ENCODE measurements at regions not wholly inside any gene's neighbourhood (a gene's known extent, or its start where the extent isn't known, plus 50 kb on each side); places are given as distances from the start of the nearest gene placed in this dataset.
"Not testable (repeated sequence)": the region's sequence is repeated elsewhere in the genome, so short reads cannot be mapped to it uniquely, and the experiment has no call there.

DNA sequence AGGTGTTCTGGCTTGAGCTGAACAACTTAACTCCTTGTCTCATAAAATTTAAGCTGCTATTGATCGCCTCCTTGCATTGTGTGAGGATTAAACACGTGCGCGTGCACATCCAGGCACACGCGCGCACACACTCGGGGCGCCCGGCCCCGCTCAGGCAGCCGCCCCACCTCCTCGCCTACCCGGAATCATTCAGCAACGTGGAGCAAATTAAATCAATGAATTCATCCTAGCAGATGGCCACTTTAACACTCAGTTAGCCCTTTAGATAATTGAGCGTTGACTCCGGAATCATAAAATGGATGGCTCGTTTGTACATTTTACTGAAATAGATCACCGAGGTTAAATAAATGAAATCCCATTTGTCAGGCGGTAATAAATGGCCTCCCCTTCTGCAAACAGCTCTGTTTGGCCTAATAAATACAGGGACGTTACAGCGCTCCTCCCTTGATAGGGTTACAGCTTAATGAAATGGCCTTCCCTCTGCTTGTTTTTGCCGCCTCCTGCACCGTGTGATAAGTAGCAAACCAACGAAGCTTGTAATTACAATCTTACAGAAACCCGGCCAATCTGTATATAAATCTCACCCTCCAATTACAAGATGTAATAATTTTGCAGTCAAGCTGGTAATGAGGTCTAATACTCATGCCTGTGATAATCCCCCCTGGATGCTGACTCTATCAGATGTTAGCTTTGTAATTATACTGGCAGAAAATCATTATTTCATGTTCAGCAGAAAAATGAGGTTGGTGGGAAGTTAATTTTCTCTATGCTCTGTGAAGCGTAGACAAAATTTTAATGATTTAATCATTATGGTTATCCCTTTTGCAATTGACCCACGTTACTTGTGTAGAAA, 229.7 kb upstream of the IRX4 start:
- DNase-seq = no peak

DNA sequence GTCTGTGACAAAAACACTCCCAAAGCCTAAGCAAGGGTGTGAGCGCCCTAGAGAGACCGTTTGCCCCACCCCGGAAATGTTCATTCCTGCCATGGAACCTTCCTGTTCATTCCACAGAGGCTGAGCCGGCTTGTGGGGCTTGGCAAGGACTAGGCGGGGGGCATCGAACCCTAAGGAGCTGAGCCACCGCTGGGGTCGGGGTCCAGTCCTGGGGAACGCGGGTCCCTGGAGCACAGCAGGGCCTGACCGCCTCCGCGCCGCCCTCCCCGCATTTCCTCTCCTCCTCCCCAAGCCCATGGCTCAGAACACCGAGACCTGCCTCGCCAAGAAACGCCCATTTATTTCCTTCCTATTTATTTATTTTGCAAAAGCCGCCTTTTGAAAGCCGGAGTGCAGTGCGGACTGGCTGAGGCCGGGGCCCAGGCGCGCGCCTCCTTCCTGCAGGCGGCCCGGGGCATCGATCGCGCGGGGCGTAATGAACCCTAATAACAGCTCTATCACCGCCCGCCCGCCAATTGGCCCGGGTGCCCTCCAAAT, 228.9 kb upstream of the IRX4 start:
- DNase-seq = no peak

DNA sequence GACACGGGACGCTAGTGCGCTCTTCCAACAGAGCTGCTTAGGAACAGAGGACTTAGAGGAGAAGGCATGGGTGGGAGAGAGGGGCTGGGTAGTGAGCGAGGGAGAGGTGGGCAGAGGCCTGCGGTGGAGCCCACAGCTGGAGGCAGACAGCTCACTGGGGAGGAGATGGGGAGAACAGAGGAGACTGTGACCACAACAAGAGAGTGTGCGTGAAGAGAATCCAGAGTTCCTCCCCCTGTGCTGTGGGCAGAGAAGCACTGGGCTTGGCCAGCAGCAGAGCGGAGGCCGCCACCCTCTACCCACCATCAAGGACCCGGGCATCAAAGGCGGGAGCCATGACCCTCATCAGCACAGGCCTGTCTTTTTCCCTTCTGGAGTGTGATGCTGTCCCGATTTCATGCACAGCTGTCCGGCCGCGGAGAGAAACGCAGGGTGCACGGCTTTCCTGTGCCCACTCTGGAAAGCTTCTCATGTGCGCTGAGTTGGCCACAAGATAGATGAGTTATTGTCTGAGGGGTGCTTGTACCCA, 228.3 kb upstream of the IRX4 start:
- DNase-seq = no peak

DNA sequence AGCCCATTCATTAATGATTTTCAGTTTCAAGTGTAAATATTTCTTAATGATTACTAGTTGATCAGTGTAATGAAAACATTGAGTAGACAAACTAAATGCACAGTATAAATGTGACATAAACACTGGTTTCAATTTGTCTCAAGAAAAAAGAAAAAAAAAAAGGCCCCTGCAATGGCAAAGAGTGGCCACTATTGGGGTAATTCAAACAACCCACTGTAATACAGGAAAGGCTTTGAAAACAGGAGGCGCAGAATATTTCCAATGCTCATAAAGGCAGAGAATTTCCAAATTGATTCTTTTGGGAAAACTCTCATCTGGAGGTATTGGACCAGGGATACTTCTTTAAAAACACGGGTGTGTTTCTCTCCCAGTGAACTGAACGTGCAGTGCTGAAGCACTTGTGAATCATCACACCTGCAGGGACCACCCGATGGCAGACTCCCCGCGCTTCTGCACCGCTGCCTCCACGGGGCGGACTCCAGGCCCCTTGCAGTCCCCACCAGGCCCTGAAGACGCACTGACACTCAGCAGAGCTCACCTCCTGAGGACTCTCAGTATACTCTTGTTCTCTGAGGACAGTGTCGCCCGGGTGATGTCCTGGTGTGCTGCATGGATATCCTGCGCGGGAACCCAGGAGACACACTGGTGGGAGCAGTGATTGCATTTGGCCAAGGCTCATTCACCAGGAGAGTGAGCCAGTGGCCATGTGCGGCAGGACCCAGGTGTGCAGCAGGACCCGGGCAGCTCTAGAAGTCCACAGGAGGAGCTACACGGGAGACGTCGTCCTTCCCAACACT, 227.6 kb upstream of the IRX4 start:
- no peak for DNase-seq

DNA sequence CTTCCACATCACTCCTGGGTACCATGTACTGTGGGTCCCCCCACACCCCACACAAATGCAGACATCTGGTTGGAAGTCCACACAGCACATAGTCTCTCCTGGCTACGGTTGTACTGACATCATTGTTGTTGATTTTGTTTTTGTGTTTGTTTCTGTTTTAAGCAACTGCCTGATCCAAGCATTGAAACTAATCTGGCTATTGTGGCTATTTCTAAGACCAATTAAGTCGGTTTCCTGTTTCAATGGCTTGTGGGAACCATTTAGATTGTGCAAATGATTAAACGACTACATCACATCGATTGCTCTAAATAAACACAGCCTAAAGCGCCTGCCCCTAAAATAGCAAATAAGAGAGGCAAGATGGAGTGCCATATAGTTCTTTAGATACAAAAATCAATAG, 226.8 kb upstream of the IRX4 start:
- DNase-seq = no peak

DNA sequence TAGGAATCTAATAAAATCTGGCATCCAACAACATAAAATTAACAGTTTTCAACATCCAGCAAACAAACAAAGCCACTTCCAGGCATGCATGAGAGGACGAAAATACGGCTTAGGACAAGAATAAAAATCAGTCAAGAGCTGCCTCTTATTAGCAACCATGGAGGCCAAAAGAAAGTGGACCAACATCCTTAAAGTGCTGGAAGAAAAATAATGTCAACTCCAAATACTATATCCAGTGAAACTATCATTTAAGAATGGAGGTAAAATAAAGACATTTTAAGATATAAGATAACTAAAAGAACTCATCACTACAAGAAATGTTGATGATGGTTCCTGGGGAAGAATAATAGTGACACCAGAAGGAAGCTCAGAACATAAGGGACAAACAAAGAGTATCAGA, 224.0 kb upstream of the IRX4 start:
- DNase-seq = no peak

DNA sequence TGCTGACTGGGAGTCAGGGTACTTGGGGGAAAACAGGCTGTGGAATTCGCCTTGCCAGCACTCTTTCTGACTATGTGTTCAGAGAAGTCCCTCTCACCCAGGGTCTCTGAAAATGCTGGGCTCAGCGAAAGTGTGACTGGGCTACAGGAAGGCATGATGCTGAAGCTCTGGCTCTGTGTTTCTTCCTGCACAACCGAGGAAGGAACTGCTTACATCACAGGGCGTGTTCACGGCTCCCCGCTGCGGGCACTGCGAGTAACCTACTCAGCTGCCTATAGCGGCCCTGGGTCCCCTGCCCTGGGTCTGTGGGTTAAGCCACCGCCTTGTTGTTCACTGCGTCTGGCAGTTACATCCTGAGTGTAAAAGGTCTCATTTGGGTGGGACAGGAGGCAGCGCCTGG, 222.4 kb upstream of the IRX4 start:
- DNase-seq = no peak

DNA sequence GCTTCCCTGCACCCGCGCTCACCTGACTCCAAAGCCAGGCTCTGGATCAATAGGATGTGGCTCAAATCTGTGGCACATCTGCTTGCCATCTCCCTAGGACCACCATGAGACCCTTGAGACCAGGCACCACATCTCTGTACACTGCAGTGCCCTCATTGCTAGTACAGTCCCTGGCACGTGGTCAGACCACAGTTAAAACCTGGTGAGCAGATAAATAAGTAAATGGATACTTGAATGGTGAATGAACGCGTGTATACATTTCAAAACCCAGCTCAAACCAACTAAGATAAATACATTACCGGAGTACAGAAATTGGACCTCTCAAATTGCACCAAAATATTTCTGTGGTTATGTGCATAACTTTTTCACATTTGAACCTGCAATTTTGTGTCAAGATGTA, 221.2 kb upstream of the IRX4 start:
- DNase-seq = no peak

DNA sequence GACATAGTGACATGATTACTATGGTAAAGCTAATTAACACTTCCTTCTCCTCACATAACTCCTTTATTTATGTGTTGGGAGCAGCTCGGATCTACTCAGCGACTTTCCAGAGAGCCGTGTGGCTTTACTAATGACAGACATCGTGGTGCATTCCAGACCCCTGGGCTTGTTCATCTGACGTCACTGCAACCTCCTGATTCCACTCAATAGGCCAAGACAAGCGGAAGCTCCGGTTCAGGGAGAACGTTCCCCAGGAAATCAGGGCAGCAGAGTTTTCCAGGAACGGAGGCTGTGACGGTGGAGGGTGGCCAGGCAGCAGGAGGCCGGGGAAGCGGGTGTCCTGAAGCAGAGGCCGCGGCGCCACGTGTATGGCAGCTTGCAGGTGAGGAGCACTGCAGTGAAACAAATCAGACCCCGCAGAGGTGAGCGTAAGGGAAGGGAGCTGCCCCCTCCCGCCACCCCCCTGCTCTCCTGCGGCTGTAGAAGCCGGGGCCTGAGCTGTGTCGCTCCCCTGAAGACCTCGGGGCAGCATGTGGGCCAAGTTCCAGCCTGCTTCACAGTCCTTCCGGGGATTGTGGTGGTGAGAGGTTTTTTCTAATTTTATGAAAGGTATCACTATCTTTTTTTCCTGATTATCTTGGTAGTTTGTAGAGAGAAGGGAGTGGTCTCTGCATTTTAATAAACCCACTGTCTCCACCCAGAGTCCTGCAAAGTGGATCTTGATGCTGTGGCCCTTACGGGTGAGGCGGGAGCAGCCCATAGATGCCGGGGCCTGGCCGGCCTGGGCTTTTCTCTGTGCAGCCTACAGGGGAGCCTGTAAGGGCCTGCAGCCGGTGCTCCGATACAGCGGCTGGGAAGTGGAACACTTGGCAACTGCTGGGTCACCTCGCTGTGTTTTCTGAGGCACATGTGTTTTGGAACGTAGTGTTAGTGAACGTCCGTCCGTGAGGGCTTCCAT, 220.4 kb upstream of the IRX4 start:
- DNase-seq = no peak

DNA sequence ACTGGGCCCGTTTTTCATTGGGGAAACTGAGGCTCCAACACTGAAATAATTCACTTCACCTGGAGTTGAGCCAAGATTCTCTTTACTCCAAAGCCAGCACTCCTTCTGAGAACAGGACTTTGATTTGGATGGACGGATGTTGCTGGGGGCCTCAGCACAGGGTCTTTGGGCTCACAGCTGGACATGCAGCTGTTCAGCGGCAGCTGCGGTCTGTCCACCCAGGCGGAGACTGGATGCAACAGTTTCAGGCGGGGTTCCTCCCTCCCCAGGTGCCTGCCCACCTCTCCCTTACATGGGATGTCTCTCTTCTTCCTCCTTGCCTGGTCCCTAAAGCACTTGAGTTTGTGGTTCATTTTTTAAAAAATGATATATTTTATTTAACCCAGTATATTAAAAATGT, 219.0 kb upstream of the IRX4 start:
- no peak for DNase-seq

DNA sequence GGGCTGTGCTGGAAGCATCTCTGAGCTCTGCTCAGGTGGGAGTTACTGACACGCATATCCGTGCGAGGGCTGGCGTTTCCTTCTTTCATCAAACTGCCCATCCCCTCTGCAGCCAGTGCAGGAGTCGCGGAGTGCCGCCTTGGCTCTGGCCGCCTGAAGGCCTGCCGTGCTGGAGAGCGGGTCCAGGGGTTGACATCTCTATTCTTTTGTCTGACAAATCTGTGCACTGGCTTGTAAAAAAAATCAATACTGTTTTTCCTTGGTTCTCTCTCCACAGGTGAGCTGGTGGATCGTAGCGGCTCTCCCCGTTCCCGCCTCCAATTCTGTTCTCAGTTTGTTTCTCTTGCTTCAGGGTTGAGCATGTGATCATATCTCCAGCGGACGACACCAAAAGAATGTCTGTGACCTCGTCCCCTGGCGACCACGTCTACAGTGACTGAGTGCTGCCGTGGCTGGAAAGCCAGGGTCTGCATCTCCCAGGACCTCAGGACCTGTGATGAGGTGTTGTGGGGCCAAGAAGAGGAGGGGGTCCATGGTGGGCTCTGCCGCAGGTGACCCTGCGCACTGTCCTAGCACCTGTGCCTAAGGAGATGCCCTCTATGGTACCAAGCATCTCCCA, 214.3 kb upstream of the IRX4 start:
- DNase-seq = no peak

DNA sequence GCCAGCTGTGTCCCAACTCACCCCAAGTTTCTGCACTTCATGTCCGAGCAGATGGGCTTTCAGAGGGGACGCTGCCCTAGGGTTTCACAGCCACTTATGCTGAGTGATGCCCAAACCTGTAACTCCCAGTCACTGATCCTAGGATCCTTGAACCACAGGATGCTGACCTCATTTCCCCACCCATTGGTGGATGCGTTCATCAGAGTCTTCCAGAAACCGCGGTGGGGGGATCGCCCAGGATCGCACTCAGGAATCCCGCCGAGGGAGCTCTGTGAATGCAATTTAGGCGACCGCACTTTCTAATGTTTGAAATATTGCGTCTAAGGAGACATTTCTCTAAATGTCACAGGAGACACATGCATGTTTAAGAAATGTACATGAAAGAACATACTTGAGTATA, 212.3 kb upstream of the IRX4 start:
- DNase-seq = no peak

DNA sequence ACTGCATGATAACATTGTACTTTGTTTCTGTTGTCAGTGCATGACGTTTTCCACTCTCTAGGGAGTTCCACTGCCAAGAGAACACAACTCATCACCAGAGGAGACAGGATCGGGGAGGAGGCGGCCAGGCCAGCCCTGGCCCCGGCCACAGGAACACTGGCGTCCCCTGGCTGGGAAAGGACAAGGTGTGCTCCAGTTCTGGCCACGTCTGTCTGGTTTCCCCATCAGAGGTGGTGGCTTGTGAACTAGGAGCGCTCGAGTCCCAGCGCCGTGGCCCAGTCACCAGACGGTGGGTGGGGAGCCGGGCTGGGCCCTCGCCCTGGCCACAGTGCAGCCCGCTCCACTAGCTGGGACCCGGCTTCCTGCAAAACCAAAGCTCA, 211.9 kb upstream of the IRX4 start:
- DNase-seq = no peak

DNA sequence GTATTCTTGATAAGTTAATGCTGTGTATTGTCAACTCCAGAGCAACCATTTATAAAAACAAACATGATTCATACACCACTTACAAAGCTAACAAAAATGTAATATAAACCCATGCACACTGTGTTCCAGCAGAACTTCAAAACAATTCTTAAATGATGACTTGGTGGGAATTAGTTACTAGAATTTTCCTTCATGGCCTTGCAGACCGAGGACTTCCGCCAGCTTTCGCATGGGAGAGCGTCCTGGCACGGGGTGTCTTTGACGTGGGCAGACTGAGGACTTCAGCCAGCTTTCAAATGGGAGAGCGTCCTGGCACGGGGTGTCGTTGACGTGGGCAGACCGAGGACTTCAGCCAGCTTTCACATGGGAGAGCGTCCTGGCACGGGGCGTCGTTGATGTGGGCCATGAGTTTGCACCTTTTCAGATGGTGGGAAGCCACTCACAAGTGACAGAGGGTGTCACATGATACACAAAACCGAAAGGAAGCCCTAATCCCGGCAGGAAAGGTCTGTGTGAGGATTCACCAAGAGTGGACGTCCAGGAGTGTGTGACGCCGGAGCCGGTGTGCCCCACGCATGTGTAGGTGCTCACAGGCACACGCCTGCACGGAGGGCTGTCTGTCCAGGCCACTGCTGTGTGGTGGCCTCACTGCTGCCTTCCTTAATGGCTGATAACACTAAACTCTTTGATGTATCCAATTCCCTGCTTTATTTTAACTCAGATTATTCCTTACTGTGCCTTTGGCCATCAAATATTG, 211.3 kb upstream of the IRX4 start:
- no peak for DNase-seq

DNA sequence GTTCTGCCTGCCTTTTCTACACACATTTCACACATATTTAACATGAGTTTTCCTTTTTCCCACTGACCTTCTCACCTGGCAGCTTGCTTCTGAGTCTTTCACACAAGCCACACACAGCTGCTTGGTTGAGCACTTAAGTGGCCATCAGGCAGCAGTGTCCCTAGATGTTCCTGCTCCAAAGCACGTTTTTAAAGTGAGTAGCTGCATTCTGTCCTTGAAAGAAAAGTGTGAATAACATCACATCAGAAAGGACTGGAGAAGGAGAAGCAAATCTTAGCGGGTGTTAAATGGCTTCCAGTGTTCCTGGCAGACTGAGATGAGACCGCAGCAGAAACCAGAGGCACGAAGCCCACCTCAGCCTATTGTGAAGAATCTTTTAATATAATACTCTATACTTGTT, 209.2 kb upstream of the IRX4 start:
- DNase-seq = no peak

DNA sequence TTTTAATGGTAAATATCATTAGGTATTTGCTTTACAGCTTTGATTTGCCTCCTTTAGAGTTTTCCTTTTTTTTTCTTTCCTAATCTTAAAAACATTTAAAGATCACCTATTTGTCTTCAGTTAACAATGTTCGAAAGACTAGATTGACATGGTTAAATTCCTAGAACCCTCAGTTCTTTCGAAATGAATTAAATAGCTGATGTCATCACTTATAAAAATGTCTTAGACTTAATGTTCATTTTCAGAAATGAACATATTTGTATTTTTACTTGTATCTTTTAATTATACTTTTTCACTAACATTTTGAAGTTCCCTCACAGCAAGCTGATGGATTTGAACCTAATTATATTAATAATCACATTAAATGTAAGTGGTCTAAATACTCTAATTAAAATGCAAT, 205.3 kb upstream of the IRX4 start:
- DNase-seq = no peak

DNA sequence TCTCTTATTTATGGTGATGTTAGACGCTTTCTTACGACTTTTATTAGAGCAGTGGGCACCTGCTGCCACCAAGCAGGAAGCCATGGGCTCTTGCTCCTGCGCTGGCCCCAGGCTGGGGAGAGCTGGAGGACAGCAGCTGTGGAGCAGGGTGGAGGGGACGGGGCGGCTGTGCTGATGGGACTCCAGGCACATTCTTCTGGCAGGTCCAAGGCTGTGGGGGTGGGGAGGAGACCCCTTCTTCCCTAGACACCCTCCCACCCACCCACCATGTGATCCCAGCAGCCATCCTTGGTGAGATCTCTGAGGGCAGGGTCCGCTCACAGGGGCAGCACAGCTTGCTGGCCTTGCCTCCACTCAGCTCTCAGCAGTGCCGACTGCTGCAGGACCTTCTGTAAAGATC, 192.6 kb upstream of the IRX4 start:
- no peak for DNase-seq

DNA sequence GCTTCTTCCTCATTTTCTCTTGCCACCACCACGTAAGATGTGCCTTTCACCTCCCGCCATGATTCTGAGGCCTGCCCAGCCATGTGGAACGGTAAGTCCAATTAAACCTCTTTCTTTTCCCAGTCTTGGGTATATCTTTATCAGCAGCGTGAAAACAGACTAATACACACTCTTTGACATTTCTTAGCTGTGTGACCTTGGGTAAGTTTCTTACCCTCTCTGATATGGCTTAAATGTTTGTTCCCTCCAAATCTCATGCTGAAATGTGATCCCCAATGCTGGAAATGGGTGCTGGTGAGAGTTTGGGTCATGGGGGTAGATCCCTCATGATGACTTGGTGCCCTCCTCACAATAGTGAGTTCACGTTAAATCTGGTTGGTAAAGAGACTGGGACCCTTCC, 188.8 kb upstream of the IRX4 start:
- DNase-seq = no peak

DNA sequence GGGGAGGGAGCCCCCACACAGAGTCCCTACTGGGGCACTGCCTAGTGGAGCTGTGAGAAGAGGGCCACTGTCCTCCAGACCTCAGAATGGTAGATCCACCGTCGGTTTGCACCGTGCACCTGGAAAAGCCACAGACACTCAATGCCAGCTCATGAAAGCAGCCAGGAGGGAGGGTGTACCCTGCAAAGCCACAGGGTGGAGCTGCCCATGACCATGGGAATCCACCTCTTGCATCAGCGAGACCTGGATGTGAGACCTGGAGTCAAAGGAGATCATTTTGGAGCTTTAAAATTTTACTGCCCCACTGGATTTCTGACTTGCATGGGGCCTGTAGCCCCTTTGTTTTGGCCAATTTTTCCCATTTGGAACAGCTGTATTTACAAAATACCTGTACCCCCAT, 188.1 kb upstream of the IRX4 start:
- DNase-seq = not testable (repeated sequence)

DNA sequence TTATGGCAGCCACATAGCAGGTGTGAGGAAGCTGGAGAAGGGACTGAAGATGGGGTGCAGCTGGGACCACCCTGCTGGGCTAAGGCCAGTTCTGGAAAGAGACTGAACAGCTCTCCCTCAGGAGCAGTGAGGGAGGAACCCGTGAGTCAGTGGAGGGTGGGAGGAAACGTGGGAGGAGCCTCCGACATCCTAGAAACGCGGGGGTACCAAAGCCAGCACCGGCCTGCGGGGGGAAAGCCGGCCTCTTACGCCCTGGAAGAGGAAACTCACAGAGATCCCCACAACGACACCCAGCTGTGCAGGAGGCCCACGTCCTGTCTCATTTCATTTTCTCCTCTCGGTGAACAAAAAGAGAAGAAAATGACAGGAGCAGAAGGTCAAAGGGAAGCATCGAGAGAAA, 185.8 kb upstream of the IRX4 start:
- DNase-seq = no peak

DNA sequence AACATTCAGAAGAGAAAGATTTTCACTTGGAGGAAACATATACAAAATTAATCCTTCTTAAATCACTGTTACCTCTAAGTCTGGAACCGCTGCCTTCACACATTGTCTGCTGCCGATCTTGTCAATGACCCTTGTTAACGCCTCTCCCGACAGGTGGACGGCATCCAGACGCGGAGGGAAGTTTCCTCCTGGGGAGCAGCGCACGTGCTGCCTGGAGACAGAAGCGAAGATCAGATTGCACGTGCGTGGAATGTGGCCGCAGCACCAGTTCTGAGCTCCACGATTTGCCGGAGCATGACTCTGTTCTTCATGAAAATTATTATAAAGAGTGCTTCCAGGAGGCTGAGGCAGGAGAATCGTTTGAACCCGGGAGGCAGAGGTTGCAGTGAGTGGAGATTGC, 183.6 kb upstream of the IRX4 start:
- no peak for DNase-seq
